RWPE2 (cell line): ENCODE measurements at regions not wholly inside any gene's neighbourhood (a gene's known extent, or its start where the extent isn't known, plus 50 kb on each side); places are given as distances from the start of the nearest gene placed in this dataset.

Experiments
- ATAC-seq: fragments of 200-7000 bp; cut with Tn5 transposase; 3 replicates; pipeline ENCODE4 v1.9.1; 2021; ENCODE audit warnings: low read depth
- DNase-seq: peaks from one replicate; pipeline ENCODE4 v3.0.0-alpha.2; 2020; ENCODE audit warnings: low spot score
- H3K27ac ChIP-seq: fragments of 450-650 bp; 2 replicates; pipeline ENCODE4 v1.5.1; 2017; ENCODE audit warnings: mild to moderate bottlenecking; ENCODE audit not compliant: poor library complexity, severe bottlenecking
- H3K27me3 ChIP-seq: fragments of 250-450 bp; sonication (Bioruptor Pico); 2 replicates; pipeline ENCODE4 v1.5.1; 2021; ENCODE audit warnings: mild to moderate bottlenecking, moderate library complexity; ENCODE audit not compliant: insufficient read depth, poor library complexity, severe bottlenecking
- H3K36me3 ChIP-seq: fragments of 250-450 bp; sonication (Bioruptor Pico); 2 replicates; pipeline ENCODE4 v1.5.1; 2020; ENCODE audit warnings: low read depth, mild to moderate bottlenecking, moderate library complexity
- H3K4me1 ChIP-seq: fragments of 250-450 bp; sonication (Bioruptor Pico); 2 replicates; pipeline ENCODE4 v1.5.1; 2021; ENCODE audit warnings: mild to moderate bottlenecking, moderate library complexity; ENCODE audit not compliant: insufficient read depth, poor library complexity, severe bottlenecking
- H3K4me3 ChIP-seq: fragments of 250-450 bp; sonication (Bioruptor Pico); 2 replicates; pipeline ENCODE4 v1.5.1; 2021; ENCODE audit warnings: mild to moderate bottlenecking, moderate library complexity; ENCODE audit not compliant: severe bottlenecking
- H3K9me3 ChIP-seq: fragments of 250-450 bp; sonication (Bioruptor Pico); 2 replicates; pipeline ENCODE4 v1.5.1; 2021; ENCODE audit warnings: mild to moderate bottlenecking, moderate library complexity; ENCODE audit not compliant: severe bottlenecking
- TF ChIP-seq, protein P1 (sequence below): fragments of 450-650 bp; IDR thresholded peaks from one replicate; pipeline ENCODE4 v1.5.1; 2017; ENCODE audit warnings: mild to moderate bottlenecking, moderate library complexity; ENCODE audit not compliant: poor library complexity, severe bottlenecking

- no peak for ATAC-seq
- TF ChIP-seq, protein P1, sequence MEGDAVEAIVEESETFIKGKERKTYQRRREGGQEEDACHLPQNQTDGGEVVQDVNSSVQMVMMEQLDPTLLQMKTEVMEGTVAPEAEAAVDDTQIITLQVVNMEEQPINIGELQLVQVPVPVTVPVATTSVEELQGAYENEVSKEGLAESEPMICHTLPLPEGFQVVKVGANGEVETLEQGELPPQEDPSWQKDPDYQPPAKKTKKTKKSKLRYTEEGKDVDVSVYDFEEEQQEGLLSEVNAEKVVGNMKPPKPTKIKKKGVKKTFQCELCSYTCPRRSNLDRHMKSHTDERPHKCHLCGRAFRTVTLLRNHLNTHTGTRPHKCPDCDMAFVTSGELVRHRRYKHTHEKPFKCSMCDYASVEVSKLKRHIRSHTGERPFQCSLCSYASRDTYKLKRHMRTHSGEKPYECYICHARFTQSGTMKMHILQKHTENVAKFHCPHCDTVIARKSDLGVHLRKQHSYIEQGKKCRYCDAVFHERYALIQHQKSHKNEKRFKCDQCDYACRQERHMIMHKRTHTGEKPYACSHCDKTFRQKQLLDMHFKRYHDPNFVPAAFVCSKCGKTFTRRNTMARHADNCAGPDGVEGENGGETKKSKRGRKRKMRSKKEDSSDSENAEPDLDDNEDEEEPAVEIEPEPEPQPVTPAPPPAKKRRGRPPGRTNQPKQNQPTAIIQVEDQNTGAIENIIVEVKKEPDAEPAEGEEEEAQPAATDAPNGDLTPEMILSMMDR, result no peak
Measured at GRCh38 chr11:103544874-103545273, 435.6 kb downstream of the DYNC2H1 start.

GRCh38 chr11:103545551-103545950 lies 436.3 kb downstream of the DYNC2H1 start:
- Histone ChIP-seq H3K4me1 (no peaks in the 10 kb centered on the region), H3K27ac (no peak overlapping the region), H3K36me3 (no peaks in the 10 kb centered on the region), H3K9me3 (no peaks in the 10 kb centered on the region), H3K27me3 (no peaks in the 10 kb centered on the region), H3K4me3 (no peak overlapping the region)
- ATAC-seq, result no peak
- no peak for DNase-seq
- TF ChIP-seq, protein P1, result no peak

More at GRCh38 chr11:103544874-103545273, 435.6 kb downstream of the DYNC2H1 start:
- Histone ChIP-seq H3K27ac (no peak overlapping the region), H3K36me3 (no peaks in the 10 kb centered on the region), H3K4me1 (no peaks in the 10 kb centered on the region), H3K4me3 (no peak overlapping the region), H3K27me3 (no peaks in the 10 kb centered on the region), H3K9me3 (no peaks in the 10 kb centered on the region)
- no peak for DNase-seq

- Histone ChIP-seq H3K36me3 (no peaks in the 10 kb centered on the region), H3K4me3 (no peak overlapping the region), H3K27me3 (no peaks in the 10 kb centered on the region), H3K4me1 (no peaks in the 10 kb centered on the region), H3K9me3 (no peaks in the 10 kb centered on the region), H3K27ac (no peak overlapping the region)
- TF ChIP-seq, protein P1, result no peak
- ATAC-seq (peak; percentile 46; the same call in 1 of the 3 replicates), DNase-seq (no peak)
Measured at GRCh38 chr11:103546236-103546635, 437.0 kb downstream of the DYNC2H1 start.

GRCh38 chr11:103547024-103547423 lies 437.8 kb downstream of the DYNC2H1 start:
- TF ChIP-seq, protein P1, result no peak
- ATAC-seq, result no peak
- Histone ChIP-seq H3K27ac (no peak overlapping the region), H3K4me3 (no peak overlapping the region), H3K36me3 (no peaks in the 10 kb centered on the region), H3K4me1 (no peaks in the 10 kb centered on the region), H3K27me3 (no peaks in the 10 kb centered on the region), H3K9me3 (no peaks in the 10 kb centered on the region)
- DNase-seq, result no peak

GRCh38 chr11:103547691-103548090 lies 438.5 kb downstream of the DYNC2H1 start:
- DNase-seq (no peak), ATAC-seq (no peak)
- Histone ChIP-seq H3K9me3 (no peaks in the 10 kb centered on the region), H3K27ac (no peak overlapping the region), H3K4me1 (no peaks in the 10 kb centered on the region), H3K27me3 (no peaks in the 10 kb centered on the region), H3K36me3 (no peaks in the 10 kb centered on the region), H3K4me3 (no peak overlapping the region)
- TF ChIP-seq, protein P1, result no peak
